ENCODE measurements at regions not wholly inside any gene's neighbourhood (a gene's known extent, or its start where the extent isn't known, plus 50 kb on each side); places are given as distances from the start of the nearest gene placed in this dataset.
"Not testable (repeated sequence)": the region's sequence is repeated elsewhere in the genome, so short reads cannot be mapped to it uniquely, and the experiment has no call there.

- no peak for DNase-seq (ENCODE audit: low spot score)
- no peak for TF ChIP-seq CTCF (IDR thresholded peaks at IDR 0.05; ENCODE audit: unreplicated experiment)
Observed at GRCh38 chr7:138325434-138325833, 134.6 kb upstream of the TRIM24 start.

DNA sequence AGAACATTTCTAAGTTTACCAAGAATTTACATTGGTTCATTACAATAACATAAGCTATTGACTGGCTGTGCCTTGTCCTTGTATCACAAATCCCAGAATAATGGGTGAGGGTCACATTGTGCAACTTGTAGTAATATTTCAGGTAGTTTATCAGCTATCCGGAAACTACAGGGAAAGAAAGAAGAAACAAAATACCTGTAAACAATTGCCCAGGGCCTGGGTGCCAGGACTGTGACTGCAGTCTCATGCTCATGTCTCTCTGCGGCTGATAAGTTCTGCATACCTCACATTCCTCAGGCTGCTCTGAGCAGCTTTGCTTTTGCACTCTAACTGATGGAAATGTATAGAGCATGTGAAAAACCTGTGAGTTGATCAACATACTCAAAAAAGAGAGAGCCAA is 131.8 kb upstream of the TRIM24 start:
- DNase-seq (ENCODE audit: low spot score), result no peak
- Mint-ChIP-seq H3K4me3 (ENCODE audit: unreplicated experiment) (no peak overlapping the region), H3K27ac (ENCODE audit: unreplicated experiment) (no peak overlapping the region), H3K9me3 (ENCODE audit: unreplicated experiment) (peaks cover 28% of the 10 kb centered on the region), H3K27me3 (ENCODE audit: unreplicated experiment) (peaks cover 3% of the 10 kb centered on the region), H3K36me3 (ENCODE audit: low read depth, unreplicated experiment) (peaks cover 23% of the 10 kb centered on the region), H3K4me1 (ENCODE audit: unreplicated experiment) (no peaks in the 10 kb centered on the region)
- no peak for TF ChIP-seq CTCF (IDR thresholded peaks at IDR 0.05; ENCODE audit: unreplicated experiment)

More at GRCh38 chr7:138325434-138325833, 134.6 kb upstream of the TRIM24 start:
- peaks cover 17% of the 10 kb centered on the region for H3K36me3 Mint-ChIP-seq (ENCODE audit: low read depth, unreplicated experiment)
- H3K27me3 Mint-ChIP-seq (ENCODE audit: unreplicated experiment), result peaks cover 6% of the 10 kb centered on the region
- H3K27ac Mint-ChIP-seq (ENCODE audit: unreplicated experiment), result no peak overlapping the region
- H3K4me1 Mint-ChIP-seq (ENCODE audit: unreplicated experiment), result no peaks in the 10 kb centered on the region
- peaks cover 22% of the 10 kb centered on the region for H3K9me3 Mint-ChIP-seq (ENCODE audit: unreplicated experiment)
- H3K4me3 Mint-ChIP-seq (ENCODE audit: unreplicated experiment), result no peak overlapping the region

DNA sequence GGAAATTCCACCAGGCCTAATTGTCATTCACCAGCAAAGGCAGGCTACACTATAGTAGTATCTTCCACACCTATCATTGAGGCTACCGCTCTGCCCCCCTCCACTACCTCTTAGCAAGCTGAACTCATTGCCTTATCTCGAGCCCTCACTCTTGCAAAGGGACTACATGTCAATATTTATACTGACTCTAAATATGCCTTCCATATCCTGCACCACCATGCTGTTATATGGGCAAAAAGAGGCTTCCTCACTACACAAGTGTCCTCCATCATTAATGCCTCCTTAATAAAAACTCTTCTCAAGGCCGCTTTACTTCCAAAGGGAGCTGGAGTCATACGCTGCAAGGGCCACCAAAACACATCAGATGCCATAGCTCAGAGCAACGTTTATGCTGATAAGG is 127.2 kb upstream of the TRIM24 start:
- H3K27me3 Mint-ChIP-seq (ENCODE audit: unreplicated experiment); DNase-seq (ENCODE audit: low spot score); H3K4me3 Mint-ChIP-seq (ENCODE audit: unreplicated experiment); H3K4me1 Mint-ChIP-seq (ENCODE audit: unreplicated experiment); H3K27ac Mint-ChIP-seq (ENCODE audit: unreplicated experiment): not testable (repeated sequence)
- H3K9me3 Mint-ChIP-seq (ENCODE audit: unreplicated experiment), result peaks cover 21% of the 10 kb centered on the region
- H3K36me3 Mint-ChIP-seq (ENCODE audit: low read depth, unreplicated experiment), result peaks cover 18% of the 10 kb centered on the region

GRCh38 chr7:138338361-138338760 is 121.7 kb upstream of the TRIM24 start:
- Mint-ChIP-seq H3K36me3 (ENCODE audit: low read depth, unreplicated experiment) (peaks cover 17% of the 10 kb centered on the region), H3K9me3 (ENCODE audit: unreplicated experiment) (peaks cover 21% of the 10 kb centered on the region)
- DNase-seq (ENCODE audit: low spot score), result no peak

GRCh38 chr7:138339229-138339628 is 120.8 kb upstream of the TRIM24 start:
- not testable (repeated sequence) for H3K4me1 Mint-ChIP-seq (ENCODE audit: unreplicated experiment); H3K27me3 Mint-ChIP-seq (ENCODE audit: unreplicated experiment); H3K4me3 Mint-ChIP-seq (ENCODE audit: unreplicated experiment); DNase-seq (ENCODE audit: low spot score); H3K27ac Mint-ChIP-seq (ENCODE audit: unreplicated experiment)
- peaks cover 25% of the 10 kb centered on the region for H3K9me3 Mint-ChIP-seq (ENCODE audit: unreplicated experiment)
- peaks cover 20% of the 10 kb centered on the region for H3K36me3 Mint-ChIP-seq (ENCODE audit: low read depth, unreplicated experiment)

More at GRCh38 chr7:138338361-138338760, 121.7 kb upstream of the TRIM24 start:
- Mint-ChIP-seq H3K27ac (ENCODE audit: unreplicated experiment) (no peak overlapping the region), H3K27me3 (ENCODE audit: unreplicated experiment) (peaks cover 2% of the 10 kb centered on the region), H3K4me1 (ENCODE audit: unreplicated experiment) (no peaks in the 10 kb centered on the region), H3K4me3 (ENCODE audit: unreplicated experiment) (no peak overlapping the region)
- no peak for TF ChIP-seq CTCF (IDR thresholded peaks at IDR 0.05; ENCODE audit: unreplicated experiment)

- DNase-seq (ENCODE audit: low spot score), result no peak
- Mint-ChIP-seq H3K4me3 (ENCODE audit: unreplicated experiment) (no peak overlapping the region), H3K36me3 (ENCODE audit: low read depth, unreplicated experiment) (peaks cover 33% of the 10 kb centered on the region), H3K27ac (ENCODE audit: unreplicated experiment) (no peak overlapping the region), H3K4me1 (ENCODE audit: unreplicated experiment) (no peaks in the 10 kb centered on the region), H3K9me3 (ENCODE audit: unreplicated experiment) (peaks cover 27% of the 10 kb centered on the region), H3K27me3 (ENCODE audit: unreplicated experiment) (no peaks in the 10 kb centered on the region)
- no peak for TF ChIP-seq CTCF (IDR thresholded peaks at IDR 0.05; ENCODE audit: unreplicated experiment)
Observed at GRCh38 chr7:138342990-138343389, 117.1 kb upstream of the TRIM24 start.
